ENCODE measurements at regions not wholly inside any gene's neighbourhood (a gene's known extent, or its start where the extent isn't known, plus 50 kb on each side); places are given as distances from the start of the nearest gene placed in this dataset.

DNA sequence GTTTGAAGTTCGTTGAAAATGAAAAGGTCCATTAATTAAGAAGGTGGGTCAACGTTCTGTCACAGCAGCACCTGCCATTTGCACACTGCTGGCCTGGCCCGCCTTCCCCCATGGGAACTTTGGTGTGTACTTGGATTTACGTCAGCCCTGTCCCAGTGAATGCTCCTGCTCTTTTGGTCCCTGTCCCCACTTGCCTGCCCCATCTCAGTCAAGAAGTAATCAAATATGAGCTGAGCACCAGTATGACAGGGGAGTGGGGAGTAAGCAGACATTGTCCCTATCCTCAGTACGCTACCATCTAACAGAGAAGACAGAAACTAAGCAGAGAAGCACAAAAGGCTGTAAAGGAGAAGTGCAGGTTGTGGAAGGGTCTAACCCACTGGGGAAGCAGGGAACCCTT, 65.1 kb downstream of the SLC4A3 start:
- intact Hi-C loops (cut with micrococcal nuclease), result no loop called here

DNA sequence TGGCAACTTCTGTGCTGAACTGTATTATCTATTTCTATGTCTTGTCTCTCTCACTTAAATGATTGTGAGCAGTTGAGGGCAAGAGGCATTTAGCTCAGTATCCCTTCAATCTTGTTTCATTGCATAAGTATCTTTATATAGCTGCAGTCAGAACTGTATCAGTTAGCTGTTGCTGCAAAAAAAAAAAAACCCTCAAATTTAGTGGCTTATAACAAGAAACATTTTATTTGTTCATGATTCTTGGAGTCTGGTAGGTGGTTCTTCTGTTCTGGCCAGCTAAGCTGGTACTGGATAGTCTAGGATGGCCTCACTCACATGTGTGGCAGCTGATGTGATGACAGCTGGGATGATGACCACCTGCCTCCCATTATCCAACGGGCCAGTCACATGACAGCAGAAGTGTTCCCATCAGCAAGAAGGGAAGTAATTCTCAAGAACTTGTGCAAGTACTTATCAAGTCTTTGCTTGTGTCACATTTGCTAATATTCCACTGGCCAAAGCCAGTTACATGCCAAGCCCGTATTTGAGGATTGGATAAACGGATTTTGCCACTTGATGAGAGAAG, 67.8 kb downstream of the SLC4A3 start:
- intact Hi-C loops (cut with micrococcal nuclease), result no loop called here

DNA sequence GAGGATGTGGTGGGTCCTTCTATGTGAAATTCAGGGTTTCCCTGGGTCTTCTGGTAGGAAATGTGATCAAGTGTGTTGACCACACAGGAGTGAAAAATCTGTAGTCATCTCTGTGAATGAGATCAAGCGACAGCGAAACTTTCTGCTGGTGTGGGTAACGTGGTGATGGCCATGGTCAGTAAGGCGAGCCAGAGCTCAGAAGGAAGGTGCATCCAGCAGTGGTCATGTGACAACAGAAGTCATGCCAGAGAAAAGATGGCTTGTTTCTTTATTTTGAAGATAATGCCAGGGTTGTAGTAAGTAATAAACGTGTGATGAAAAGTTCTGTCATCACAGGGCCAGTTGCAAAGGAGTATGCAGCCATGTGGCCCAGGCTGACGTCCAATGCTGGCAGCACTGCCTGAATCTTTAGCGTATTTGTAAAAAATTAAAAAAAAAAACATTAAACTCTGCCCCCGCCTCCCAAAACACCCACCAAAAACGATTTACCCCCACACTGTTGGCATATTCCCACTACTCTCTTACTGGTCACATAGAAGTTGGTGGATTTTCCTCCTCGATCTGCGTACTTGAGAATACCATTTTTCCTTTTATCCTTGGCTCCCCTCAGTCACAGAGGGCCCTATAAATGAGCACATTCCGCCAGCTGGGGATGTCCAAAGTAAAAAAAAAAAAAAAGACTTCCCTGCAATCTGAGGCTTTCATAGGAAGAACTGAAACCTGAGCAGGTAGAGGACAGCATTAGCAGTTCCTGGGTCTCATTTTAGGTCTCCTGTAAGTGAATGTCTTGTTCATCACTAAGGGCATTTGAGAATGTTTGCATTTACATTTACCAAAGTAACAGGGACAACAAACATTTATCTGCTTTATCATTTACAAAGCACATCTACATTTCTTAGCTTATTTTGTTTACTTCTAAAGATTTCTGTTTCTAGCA, 70.6 kb downstream of the SLC4A3 start:
- intact Hi-C loops (cut with micrococcal nuclease), result no loop called here

DNA sequence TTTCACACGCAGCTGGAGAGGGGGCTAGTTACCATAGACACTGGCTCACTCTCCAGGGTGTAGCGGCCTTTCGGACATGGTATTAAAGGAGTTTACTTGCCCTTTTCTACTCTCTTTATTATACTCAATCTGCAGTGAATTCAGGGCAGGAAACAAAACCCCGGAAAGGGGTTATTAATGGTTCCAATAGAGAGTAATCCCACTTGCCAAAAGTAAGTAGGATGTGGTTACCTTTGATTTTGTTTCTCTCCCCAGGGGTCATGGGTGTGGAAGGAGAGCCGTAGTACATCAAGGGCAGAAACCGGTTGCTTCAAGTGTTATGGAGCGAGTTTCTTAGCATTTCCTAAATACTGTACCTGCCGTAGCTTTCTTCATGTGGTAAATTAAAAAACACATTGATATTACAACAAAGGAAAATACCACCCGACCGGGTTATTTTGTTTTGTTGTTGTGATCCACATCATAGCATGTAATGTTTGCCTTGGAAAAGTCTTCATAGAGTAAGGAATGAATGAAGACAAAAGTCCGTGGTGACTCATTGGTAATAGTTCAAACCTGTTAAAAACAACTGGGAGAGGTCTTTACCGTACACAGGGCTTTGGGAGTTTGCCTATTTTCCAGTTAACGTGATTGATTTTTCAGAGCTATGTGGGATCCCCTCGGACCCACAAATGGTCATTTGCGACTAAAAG, 71.5 kb downstream of the SLC4A3 start:
- intact Hi-C loops (cut with micrococcal nuclease), result no loop called here

DNA sequence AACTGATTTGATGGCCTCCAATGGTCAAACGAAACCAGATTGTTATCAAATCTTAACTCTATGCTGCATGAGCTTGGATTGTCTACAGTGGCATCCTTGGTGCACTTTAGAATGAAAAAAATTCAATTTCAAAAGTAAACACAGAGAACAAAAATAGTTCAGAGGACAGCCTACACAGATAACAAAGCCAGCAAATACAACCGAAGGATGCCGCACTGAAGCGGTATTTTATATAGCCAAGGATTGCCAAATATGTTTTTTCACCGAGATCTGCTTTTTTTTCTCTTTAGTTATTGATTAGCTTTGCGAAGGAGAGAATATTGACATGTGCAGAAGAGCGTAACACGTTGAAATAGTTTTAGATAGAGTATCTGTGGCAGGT, 72.0 kb downstream of the SLC4A3 start:
- intact Hi-C loops (cut with micrococcal nuclease), result no loop called here

DNA sequence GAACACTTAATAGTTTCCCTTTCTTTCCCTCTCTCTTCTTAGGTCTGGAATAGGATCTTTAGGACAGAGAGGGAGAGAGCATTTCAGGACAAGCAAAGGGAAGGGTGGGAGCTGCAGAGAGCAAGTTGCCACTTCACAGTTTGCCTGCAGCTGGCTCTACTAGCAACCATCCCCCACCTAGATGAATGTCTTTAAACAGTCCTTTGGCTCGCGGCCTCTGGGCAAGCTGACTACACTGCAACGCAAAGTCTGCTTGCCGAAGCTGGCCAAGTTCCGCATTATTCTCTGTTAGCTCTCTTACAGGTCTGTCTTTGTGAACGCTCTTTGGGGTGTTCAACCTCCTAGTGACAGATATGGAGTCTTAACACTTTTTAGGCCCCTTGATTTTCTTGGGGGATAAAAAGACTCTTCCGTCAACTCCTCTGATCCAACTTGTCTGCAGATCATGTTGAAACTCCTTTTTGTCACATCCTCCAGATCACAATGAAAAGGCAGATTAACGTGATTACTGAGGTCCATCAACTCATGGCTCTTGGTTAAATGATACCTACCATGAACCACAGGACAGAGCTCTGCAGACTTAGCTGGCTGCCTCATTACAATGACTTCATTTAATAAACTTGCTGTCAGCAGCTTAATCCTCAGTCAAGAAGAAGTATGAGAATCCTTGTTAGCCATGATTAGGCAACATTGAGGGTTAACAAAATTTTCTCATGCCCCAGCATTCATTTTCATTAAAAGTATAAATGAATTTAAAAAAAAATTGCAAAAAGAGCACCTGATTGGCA, 74.6 kb downstream of the SLC4A3 start:
- intact Hi-C loops (cut with micrococcal nuclease), result no loop called here

DNA sequence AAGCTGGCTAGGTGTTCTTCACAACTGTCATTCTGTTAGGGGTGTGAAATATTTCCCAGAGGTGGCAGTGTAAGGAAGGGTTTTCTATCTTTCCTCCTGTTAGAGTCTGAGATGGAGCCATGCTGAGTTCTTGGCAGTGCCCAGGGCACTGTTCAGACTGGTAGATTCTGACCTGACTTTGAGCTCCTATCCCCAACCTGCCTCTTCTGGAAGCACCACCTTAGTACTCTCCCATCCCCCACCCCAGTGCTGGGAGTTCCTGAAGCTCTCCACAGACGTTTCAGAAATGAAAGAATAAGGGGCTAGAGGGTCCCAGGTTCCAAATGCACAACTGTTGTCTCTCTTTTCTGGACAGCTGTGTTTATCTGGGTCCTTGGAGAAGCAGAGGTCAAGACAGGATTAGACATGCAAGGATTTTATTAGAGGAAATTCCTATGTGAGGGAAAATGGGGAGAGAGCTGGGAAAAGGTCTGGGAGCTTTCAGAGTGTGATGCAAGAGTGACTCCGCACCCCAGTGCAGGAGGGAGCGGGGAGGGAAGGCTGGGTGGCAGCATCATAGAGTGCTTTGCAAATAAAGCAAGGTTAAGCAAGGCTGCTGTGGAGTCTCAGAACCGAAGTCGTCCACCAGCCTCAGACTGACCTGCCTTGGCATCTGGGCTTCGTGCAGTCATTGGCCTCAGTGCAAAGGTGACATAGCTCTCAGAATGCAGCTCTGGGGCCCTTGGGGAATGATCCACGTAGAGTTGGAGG, 75.5 kb downstream of the SLC4A3 start:
- intact Hi-C loops (cut with micrococcal nuclease), result no loop called here

DNA sequence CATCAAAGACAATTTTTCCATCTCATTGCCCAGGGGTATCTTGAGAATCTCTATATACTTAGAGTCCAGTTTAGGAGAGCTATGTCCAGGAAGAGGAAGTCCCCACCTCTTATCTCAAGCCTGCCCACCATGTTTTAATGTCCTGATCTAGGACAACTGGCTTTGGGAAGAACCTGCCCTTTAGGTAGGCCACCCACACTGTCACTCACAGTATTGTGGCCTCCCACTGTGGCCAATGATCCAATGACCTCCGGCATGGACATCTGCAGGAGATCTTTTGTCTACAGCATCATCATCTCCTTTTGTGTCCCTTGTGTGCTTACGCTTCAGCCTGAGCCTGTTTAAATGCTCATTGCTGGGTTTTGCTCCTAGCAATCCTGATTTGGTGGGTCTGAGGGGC, 77.4 kb downstream of the SLC4A3 start:
- intact Hi-C loops (cut with micrococcal nuclease), result no loop called here

DNA sequence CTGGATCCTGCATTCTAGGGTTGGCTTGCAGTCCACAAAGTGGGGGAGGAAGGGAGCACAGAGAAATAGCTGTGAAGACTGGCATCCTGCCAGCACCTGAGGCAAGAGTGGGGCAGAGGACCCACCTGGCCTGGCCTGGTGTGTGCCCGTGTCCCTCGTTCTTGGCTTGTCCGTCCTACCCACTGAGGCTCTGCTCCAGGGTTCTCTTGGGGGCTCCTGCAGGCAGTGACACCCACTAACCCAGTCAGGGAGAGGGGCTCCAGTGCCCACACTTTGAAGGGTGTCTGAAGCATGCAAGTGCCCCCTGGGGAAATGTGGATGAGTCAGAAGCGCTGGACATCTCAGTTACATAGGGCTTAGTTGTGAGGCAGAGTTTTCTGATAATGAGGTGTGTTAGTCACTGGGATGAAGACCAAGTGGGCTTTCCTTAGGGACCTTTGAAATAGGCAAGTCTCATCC, 79.4 kb downstream of the SLC4A3 start:
- intact Hi-C loops (cut with micrococcal nuclease), result no loop called here

DNA sequence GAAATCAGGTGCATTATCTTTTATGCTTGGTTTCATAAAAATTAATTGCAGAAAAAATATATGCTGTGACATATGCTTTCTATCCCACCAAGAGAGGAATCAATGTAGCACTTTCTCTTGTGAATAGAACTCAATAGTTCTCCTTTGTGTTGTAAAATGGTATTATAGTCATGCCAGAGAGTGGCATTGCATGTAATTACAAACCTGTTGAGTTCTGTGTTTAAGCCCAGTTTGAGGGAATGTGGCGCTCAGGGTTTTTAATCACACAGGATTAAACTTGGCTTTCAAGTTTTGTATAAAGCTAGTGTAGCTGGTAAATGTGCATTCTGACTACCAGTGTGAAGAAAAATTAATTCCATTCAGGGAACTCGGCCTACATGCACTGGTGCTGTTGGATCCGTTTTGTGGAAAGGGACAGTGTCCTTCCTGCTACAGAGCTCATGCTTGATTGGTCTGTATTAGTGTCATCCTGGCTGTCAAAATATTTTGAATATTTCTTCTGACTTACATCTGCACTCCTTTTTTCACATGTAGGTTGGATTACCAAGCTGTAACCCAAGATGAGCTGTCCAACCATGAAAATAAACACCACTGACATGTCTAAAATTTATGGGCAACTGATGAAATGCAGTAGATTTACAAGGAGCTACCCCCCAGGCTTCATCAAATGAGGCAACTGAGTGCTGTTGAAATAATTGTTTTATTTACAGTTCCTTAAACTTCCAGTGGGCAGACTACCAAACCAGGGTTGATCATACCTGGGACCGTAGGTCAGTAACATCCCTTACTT, 80.3 kb downstream of the SLC4A3 start:
- intact Hi-C loops (cut with micrococcal nuclease), result no loop called here

DNA sequence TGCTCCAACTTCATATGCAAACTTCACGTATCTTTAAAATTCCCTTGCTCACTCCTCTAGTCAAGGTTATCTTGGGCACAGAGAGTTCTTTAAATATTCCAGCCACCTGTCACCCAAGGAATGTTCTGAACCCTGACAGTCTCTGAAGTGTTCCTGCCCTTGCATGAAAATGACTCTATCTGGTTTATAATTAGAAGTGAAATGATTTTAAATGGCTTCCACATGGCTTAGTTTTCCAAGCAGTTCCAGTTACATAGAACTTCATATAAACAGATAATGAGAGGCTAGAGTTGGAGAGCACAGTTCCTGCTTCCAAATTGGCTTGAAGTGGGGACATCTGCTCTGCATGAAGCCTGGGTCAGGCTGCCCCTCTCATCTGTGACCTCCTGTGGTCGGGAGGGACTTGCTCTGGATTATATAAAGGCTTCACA, 81.9 kb downstream of the SLC4A3 start:
- intact Hi-C loops (cut with micrococcal nuclease), result no loop called here

DNA sequence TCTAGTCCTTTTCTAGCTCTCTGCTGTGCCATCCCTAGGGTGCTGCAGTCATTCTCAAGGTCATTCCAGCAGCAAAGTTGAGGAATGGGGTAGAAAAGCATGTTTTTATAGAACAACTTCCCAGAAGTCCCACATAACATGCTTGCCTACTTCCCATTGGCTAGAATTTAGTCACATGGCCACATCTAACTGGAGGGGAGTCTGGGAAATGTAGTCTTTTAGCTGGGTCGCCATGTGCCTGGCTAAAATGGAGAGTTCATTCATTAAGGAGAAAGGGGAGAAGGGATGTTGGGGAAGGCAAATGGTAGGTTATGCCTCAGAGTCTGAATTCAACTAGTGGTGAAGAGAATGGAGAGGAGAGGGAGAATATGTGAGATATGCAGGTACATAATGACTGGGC, 85.7 kb downstream of the SLC4A3 start:
- intact Hi-C loops (cut with micrococcal nuclease), result no loop called here

DNA sequence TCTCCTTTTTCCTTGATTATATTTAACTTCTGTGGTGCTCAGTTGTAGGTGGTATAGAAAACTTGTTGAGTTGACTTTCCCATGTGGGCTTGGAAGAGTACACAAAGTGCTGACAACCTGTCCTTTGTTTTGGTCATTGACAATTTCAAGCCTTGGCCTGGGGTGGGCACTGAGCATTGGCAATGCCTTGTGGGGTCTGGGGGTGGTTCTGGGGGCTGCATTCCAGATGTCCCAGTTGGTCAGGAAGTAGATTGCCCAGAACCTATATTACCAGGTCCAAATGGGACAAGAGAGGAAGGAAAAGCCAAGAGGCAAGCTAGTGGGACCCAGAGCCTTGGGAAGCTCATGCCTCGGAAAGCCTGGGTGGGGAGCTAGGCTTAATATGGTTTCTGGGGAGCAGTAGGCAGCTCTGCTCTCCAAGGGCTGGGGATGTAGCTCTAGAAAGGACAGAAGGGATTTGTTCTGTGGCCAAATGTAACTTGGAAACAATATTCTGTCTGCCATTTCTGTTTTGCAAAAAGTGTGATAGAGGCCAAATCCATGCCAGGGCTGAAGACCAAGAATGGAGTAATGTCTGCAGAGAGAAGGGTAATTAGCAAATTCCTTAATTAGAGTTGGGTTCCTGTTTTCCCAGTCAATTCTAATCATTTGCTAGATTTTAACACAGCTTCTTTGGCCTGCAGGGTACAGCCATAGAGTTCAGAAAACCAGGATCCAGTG, 87.4 kb downstream of the SLC4A3 start:
- intact Hi-C loops (cut with micrococcal nuclease), result no loop called here

DNA sequence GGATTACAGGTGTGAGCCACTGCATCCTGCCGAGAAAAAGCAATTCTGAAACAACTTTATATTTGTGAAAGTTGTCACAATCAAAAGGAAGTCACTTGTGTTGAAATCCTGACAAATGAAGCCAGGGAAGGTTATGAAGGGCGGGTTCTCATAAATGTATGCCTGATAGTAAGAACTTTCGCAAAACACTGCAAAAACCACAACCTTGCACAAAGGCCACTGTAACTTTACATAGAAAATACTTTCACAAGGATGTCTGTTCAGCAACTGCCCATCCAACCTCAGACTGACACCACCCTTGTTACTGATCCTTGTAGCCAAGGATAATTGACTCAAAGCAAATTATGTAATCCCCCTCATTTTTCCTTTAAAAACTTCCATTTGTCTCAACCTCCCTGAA, 90.6 kb downstream of the SLC4A3 start:
- intact Hi-C loops (cut with micrococcal nuclease), result no loop called here

DNA sequence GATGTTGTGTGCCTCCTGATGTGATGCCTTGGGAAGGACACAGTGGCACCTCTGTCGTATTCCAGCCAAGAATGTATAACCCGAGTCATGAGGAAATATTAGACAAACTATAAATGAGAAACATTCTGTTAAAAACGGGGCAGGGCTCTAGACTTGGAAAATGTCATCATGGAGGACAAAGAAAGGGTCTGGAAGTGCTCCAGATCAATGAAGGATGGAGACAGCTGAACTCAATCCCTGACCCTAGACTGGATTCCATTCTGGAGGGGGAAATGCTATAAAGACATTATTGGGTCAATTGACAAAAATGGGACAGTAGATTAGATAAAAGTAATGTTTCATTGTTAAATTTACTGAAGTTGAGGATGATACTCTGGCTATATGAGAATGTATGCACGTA, 92.1 kb downstream of the SLC4A3 start:
- intact Hi-C loops (cut with micrococcal nuclease), result no loop called here

DNA sequence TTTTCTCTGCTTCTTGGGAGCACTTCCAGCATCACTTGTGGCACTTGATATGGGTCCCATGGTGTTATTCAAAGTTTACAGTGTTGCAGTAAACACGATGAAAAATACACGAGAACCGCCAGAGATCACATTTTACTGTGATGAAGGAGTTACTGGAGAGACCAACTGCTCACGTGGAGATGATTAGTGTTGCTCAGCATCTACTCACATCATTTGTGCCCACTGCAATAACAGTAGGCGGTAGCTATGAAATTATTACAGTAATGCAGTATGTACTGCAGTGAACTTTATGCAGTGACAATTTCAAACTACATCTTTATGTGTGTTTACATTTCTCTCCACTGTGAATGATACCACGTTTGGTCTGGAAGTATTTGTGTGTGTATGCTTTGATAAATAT, 93.5 kb downstream of the SLC4A3 start:
- intact Hi-C loops (cut with micrococcal nuclease), result no loop called here

DNA sequence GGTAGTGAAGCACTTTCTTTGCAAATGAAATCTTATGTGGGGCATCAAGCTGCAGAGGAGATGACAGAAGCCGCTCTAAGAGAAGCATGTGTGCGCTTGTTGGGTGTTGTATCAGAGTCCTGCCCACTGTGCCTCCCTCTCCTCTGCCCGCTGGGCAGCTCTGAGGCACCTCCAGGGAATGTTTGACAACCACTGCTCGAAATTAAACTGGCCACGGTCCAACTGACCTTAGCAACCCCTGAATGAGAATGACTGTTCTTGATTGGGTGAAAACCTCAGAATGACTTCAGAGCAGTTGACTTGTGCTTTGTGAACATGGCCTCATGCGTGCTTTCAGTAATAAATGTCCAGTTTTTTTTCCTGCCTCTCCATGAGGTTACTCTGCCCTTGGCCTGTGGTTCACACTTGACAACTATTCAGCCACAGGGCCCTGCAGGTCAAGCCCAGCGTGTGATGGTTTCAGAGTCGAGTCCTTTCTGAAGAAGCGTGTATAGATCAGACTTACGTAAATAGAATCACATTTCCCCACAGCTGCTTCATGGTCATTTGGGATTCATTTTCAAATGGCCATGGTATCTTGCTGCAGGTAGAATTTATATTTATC, 94.9 kb downstream of the SLC4A3 start:
- intact Hi-C loops (cut with micrococcal nuclease), result no loop called here

DNA sequence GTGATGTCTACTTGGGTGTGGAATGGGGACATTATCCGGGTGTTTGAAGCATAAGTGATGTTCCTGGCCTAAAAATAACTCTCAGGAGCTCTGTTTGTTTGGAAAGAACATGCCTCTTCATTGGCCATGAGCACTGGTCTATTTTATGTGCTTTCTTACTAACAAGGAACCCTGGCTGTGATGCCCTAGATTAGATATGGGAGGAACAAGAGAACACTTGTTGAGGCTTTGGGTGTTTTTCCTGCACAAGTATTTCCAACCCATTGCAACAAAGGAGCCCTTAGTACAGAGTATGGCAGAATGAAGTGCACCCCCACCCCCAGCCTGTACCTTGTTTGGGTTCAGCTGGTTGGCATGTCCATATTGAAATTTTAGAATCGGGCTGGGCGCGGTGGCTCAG, 95.9 kb downstream of the SLC4A3 start:
- intact Hi-C loops (cut with micrococcal nuclease), result no loop called here

DNA sequence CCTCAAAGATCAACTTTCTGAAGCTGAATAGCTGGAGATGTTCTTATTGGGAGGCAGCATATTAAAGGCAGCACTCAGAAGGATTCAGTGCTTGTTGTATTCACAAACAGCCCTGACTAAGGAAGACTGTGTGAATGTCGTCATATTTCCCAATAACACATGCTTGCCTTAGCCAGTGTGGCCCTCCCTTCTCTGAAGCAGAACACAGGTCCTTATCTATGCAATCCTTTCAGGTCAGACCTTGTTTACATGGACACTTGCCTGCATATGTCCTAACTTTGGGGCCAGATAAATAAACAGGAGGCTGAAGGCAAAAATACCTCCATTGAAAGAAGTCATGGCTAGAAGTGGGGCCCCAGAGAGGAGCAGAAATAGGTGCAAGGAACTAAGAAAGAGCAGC, 97.2 kb downstream of the SLC4A3 start:
- intact Hi-C loops (cut with micrococcal nuclease), result no loop called here
